ENCODE measurements at regions not wholly inside any gene's neighbourhood (a gene's known extent, or its start where the extent isn't known, plus 50 kb on each side); places are given as distances from the start of the nearest gene placed in this dataset.
"Not testable (repeated sequence)": the region's sequence is repeated elsewhere in the genome, so short reads cannot be mapped to it uniquely, and the experiment has no call there.

GRCh38 chr4:49217492-49217891, 231.4 kb downstream of the CWH43 start:
- no peak for TF ChIP-seq CTCF (conservative IDR thresholded peaks at IDR 0.05; ENCODE audit: low read depth, low read length)
- no peak for DNase-seq (ENCODE audit: low read depth)
- H3K4me3 ChIP-seq (ENCODE audit: low read length): no peak overlapping the region

GRCh38 chr4:49218094-49218493, 232.0 kb downstream of the CWH43 start:
- not testable (repeated sequence) for H3K4me3 ChIP-seq (ENCODE audit: low read length); DNase-seq (ENCODE audit: low read depth)

- H3K4me3 ChIP-seq (ENCODE audit: low read length); DNase-seq (ENCODE audit: low read depth): not testable (repeated sequence)
These were observed 232.9 kb downstream of the CWH43 start for GRCh38 chr4:49218931-49219330.

- not testable (repeated sequence) for H3K4me3 ChIP-seq (ENCODE audit: low read length); DNase-seq (ENCODE audit: low read depth)
These were observed 233.6 kb downstream of the CWH43 start for GRCh38 chr4:49219489-49220225.

- no peak for TF ChIP-seq CTCF (conservative IDR thresholded peaks at IDR 0.05; ENCODE audit: low read depth, low read length)
- DNase-seq (ENCODE audit: low read depth): no peak
- H3K4me3 ChIP-seq (ENCODE audit: low read length): no peak overlapping the region
These were observed 235.1 kb downstream of the CWH43 start for GRCh38 chr4:49221209-49221608.

GRCh38 chr4:49222810-49223209, 236.7 kb downstream of the CWH43 start:
- not testable (repeated sequence) for DNase-seq (ENCODE audit: low read depth); H3K4me3 ChIP-seq (ENCODE audit: low read length)

- not testable (repeated sequence) for DNase-seq (ENCODE audit: low read depth); H3K4me3 ChIP-seq (ENCODE audit: low read length)
These were observed 240.3 kb downstream of the CWH43 start for GRCh38 chr4:49226216-49226866.

GRCh38 chr4:49227941-49228340, 241.9 kb downstream of the CWH43 start:
- DNase-seq (ENCODE audit: low read depth); H3K4me3 ChIP-seq (ENCODE audit: low read length): not testable (repeated sequence)

- not testable (repeated sequence) for H3K4me3 ChIP-seq (ENCODE audit: low read length); DNase-seq (ENCODE audit: low read depth)
These were observed 243.2 kb downstream of the CWH43 start for GRCh38 chr4:49229243-49229642.

GRCh38 chr4:49229713-49230112, 243.6 kb downstream of the CWH43 start:
- not testable (repeated sequence) for H3K4me3 ChIP-seq (ENCODE audit: low read length); DNase-seq (ENCODE audit: low read depth)

GRCh38 chr4:49233346-49233745, 247.3 kb downstream of the CWH43 start:
- not testable (repeated sequence) for DNase-seq (ENCODE audit: low read depth); H3K4me3 ChIP-seq (ENCODE audit: low read length)

GRCh38 chr4:49233749-49234148, 247.7 kb downstream of the CWH43 start:
- not testable (repeated sequence) for DNase-seq (ENCODE audit: low read depth); H3K4me3 ChIP-seq (ENCODE audit: low read length)

- not testable (repeated sequence) for H3K4me3 ChIP-seq (ENCODE audit: low read length); DNase-seq (ENCODE audit: low read depth)
These were observed 248.3 kb downstream of the CWH43 start for GRCh38 chr4:49234382-49234781.

GRCh38 chr4:49235413-49236160, 249.5 kb downstream of the CWH43 start:
- DNase-seq (ENCODE audit: low read depth); H3K4me3 ChIP-seq (ENCODE audit: low read length): not testable (repeated sequence)

GRCh38 chr4:49236474-49236873, 250.4 kb downstream of the CWH43 start:
- H3K4me3 ChIP-seq (ENCODE audit: low read length); DNase-seq (ENCODE audit: low read depth): not testable (repeated sequence)

- H3K4me3 ChIP-seq (ENCODE audit: low read length); DNase-seq (ENCODE audit: low read depth): not testable (repeated sequence)
These were observed 255.2 kb downstream of the CWH43 start for GRCh38 chr4:49241295-49241694.

- H3K4me3 ChIP-seq (ENCODE audit: low read length); DNase-seq (ENCODE audit: low read depth): not testable (repeated sequence)
These were observed 276.7 kb downstream of the CWH43 start for GRCh38 chr4:49262786-49263185.

Measured in retinal pigment epithelial cell (primary cell).